ENCODE measurements at regions not wholly inside any gene's neighbourhood (a gene's known extent, or its start where the extent isn't known, plus 50 kb on each side); places are given as distances from the start of the nearest gene placed in this dataset.
"Not testable (repeated sequence)": the region's sequence is repeated elsewhere in the genome, so short reads cannot be mapped to it uniquely, and the experiment has no call there.

GRCh38 chr16:9597967-9598730, 506.7 kb downstream of the HAPSTR1 start:
- DNase-seq: no peak

- no peak for DNase-seq
Measured at GRCh38 chr16:9598731-9599083, 507.3 kb downstream of the HAPSTR1 start.

- no peak for DNase-seq
Measured at GRCh38 chr16:9599415-9600120, 508.1 kb downstream of the HAPSTR1 start.

- no peak for DNase-seq
Measured at GRCh38 chr16:9602189-9602588, 510.7 kb downstream of the HAPSTR1 start.

DNA sequence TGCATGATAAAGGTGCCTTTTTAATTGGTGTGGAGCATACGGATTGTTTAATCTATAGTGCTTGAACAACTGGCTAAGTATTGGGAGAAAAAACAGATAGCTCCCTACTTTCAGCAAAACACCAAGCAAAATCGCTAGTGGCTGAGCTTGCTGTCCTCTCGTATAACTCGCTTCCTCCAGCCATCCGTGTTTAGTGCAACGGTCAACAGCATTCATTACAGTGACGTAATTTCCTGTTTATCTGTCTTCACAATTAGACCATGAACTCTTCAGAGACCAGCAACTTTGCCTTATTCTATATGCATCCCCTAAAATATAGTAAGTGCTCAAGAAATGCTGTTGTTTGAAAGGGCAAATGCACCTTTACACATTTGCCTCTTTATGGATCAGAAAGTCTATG, 511.9 kb downstream of the HAPSTR1 start:
- no peak for DNase-seq

- no peak for DNase-seq
Measured at GRCh38 chr16:9607515-9608230, 516.2 kb downstream of the HAPSTR1 start.

DNA sequence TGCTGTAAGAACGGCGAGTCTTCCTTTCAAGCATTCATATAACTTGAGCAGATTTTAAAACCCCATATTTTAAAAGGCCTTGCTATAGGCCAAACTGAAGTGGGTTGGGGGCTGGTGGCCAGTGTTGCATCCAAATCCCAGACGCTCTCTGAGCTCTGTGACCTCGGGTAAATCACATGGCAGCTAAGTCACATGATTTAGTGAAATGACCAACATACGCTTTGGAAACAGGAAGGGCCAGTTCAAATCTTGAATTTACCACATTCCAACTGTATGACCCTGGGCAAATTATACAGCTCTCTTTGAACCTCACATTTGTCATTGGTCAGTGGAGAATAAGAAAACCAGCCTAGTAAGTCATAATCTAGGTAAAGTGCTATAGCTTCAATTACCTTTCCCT, 519.3 kb downstream of the HAPSTR1 start:
- no peak for DNase-seq

DNA sequence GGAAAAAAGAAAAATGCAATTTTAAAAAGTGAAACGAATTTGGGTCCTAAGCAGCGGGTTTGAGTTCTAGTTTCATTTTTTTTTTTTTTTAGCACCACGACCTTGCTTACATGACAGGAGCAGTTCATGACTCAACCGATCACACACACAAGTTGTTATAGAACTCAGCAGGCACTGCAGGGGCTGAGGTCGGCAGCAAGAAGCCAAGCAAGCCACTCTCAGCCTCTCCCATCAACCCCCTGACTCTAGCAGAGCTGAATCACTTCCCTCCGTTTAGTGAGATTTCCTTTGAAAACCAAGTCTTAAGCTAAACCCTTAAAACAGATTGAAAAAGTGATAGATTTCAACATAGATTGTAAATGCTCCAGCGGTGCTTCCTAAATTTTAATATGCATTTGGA, 520.8 kb downstream of the HAPSTR1 start:
- no peak for DNase-seq

DNA sequence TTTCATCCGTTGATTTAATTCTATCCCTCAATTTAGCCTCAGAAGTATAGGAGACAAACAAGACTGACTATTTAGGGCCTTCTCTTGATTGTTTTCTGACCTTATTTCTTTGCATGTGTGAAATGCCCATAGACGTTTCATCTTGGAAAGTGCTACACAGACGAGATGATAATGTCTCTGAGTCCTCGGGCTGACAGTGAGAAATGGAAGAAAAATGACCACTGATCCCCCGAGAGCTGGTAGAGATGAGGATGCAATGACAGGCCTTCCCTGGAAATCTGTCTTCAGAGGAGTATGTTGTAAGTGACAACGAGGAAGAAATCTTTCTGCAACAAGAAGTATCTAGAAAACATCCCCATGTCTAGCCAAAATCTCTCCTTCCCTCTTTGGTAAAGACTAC, 522.9 kb downstream of the HAPSTR1 start:
- DNase-seq: no peak

DNA sequence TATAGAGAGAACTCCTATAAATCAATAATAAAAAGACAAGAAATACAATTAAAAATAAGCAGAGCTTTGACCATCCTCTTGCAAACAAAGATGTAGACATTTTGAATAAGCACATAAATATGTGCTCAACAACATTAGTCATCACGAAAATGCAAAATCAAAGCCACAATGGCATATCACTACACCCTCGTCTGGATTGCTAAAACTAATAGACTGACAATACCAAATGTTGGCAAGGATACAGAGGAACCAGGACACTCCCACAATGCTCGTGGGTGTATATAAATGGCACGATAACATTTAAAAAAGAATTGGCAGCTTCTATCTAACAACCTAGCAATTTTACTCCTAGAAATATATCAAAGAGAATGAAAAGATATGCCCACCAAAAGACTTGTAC, 530.8 kb downstream of the HAPSTR1 start:
- no peak for DNase-seq

DNA sequence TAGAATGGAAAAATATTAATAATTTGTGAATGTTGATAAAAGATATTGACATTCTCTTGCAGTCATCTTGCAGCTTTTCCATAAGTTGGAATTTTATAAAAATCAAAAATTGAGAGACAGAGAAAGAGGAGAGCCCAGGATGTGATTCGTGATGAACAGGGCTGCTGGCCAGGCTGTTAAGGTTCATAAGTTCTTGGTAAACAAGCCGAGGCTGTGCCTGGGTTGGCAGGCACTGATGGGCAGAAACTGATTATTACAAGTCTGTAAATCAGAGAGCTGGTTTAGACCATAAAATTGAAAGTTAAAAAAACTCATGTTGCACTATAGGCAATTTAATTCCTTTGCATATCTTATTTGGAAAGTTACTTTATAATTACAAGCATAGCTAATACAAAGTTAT, 533.7 kb downstream of the HAPSTR1 start:
- DNase-seq: no peak

GRCh38 chr16:9627427-9627826, 536.0 kb downstream of the HAPSTR1 start:
- no peak for DNase-seq

GRCh38 chr16:9630119-9630518, 538.7 kb downstream of the HAPSTR1 start:
- DNase-seq: no peak

DNA sequence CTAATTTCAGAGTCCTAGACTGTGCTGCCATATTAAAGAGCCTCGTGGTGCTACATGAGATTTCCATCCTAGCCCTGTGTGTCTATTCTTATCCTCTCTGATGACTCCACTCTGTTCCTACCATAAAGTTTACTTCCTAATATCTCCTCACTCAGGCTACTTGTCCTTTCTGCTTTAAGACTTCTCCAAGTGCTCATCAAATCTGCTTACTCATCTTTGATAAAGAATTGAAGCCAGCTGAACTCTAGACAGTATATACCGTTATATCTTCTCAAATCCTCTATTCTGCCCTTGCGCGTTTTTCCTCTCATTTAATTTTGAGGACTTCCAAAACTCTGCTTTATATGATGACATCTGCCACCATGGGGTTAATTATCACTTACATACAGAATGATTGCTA, 539.5 kb downstream of the HAPSTR1 start:
- no peak for DNase-seq

DNA sequence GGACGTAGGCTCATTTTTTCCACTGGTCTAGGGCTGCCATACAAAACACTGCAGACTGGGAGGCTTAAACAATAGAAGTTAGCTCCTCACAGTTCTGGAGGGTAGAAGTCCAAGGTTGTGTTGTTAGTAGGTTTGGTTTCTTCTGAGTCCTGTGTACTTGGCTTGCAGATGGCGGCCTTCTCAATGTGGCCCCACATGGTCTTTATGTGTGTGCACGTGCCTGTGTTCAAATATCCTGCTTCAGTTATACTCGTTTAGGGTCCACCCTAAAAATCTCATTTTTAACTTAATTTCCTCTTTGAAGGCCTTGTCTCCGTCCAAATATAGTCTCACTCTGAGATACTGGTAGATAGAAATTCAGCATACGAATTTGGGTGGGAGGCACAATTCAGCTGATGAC, 542.4 kb downstream of the HAPSTR1 start:
- DNase-seq: no peak

DNA sequence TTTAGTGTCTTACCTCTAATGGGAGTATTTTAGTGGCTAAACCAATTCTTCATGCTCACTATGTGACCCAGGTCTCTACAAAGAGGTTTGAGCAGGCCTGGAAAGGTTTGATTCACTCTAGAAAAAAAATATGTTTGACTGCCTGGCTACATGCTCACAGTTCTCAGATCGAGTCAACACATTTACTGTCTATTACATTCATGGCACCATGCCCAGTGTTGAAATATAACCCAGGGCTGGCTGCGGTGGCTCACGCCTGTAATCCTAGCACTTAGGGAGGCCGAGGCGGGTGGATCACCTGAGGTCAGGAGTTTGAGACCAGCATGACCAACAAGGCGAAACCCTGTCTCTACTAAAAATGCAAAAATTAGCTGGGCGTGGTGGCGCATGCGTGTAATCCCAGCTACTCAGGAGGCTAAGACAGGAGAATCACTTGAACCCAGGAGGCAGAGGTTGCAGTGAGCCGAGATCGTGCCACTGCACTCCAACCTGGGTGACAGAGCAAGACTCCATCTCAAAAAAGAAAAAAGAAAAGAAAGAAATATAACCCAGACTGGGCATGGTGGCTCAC, 543.8 kb downstream of the HAPSTR1 start:
- DNase-seq: not testable (repeated sequence)

- DNase-seq: no peak
Measured at GRCh38 chr16:9644258-9644657, 538.0 kb downstream of the GRIN2A start.

DNA sequence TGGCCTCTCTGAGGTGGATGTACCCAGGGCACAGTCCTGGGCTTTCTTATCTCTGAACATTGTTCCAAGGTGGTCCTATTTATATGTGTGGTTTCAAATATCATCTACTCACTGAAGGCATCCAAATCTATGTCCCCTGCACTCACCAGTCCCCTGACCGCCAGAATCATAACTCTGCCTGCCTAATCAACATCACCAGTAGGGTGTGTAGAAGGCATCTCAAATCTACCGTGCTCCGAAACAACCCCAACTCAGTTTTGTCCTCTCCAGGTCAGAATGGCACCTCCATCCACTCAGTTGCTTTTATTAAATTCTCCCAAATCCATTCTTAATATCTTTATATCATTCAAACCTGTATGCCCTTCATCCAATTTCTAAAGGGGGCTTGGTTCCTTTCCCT, 536.3 kb downstream of the GRIN2A start:
- DNase-seq: no peak

GRCh38 chr16:9647981-9648701, 534.1 kb downstream of the GRIN2A start:
- DNase-seq: peak; percentile 38

DNA sequence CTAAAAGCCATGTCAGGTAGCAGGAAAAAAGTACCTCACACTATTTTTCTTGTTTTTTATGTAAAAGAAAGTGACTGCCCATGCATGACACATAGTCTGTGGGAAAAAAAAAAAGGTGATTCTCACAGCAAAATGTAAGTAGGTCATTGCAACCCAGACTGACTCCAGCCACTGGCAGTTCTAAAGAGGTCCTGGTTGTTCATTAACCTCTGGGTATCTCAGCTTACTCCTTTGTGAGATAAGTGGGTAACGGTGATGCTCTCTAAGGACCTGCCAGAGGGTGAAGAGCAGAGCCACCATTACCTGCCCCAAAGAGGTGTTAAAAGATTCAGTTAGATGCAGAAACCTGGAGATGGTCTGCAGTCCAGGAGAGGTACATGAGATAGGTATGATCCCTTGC, 531.9 kb downstream of the GRIN2A start:
- no peak for DNase-seq

DNA sequence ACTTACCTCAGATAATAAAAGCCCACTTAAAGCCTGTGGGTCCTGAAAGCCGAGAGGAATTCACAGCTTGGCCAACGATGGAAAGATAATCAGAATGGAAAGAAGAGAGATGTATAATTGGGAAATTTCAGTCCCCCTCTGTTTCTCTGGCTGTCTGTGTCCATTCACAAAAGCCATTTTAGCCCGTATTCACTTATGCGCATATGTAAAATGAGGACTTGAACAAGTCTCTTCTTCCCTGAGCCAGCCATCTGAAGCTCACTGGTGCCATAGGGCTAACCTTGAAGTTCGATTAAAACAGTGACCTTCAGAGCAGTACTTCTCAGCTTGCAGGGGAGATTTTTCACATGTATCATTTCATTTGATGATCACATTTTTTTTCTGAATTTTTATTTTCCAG, 527.2 kb downstream of the GRIN2A start:
- no peak for DNase-seq

GRCh38 chr16:9657641-9658040, 524.6 kb downstream of the GRIN2A start:
- no peak for DNase-seq

DNA sequence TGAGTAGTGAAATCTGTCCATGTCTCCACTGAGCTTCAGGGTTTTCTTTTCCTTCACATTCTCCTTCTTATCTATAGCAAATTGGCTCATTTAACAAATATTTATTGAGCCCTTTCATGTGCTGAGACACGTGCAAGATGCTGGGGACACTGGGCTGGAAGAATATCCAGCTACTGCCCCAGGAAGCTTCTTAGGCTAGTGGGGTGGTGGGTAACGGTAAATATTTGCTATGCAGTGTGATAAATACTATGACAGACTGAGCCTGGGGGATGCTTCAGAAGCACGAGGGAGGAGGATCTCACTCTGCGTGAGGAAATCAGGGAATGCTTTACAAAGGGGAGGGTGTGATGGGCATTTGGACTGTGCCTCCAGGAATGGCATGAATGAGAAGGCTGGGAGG, 524.1 kb downstream of the GRIN2A start:
- no peak for DNase-seq

Data from hematopoietic multipotent progenitor cell treated with erythropoietin and hydrocortisone succinate and interleukin-3 and kit ligand, for 4 days (in vitro differentiated cells).